ENCODE measurements at regions not wholly inside any gene's neighbourhood (a gene's known extent, or its start where the extent isn't known, plus 50 kb on each side); places are given as distances from the start of the nearest gene placed in this dataset.
A peak's percentile ranks its signal among the peaks of the same experiment; 100 is the strongest.

- TF ChIP-seq ZNF232 (CRISPR knock-in tag; IDR thresholded peaks at IDR 0.05) (no peak), HMGA2 (CRISPR knock-in tag; IDR thresholded peaks at IDR 0.05) (no peak), NFYB (CRISPR knock-in tag; conservative IDR thresholded peaks at IDR 0.05; ENCODE audit: low read depth) (no peak), SMAD3 (CRISPR knock-in tag; IDR thresholded peaks at IDR 0.05; ENCODE audit: borderline replicate concordance) (no peak), TEAD4 (CRISPR knock-in tag; IDR thresholded peaks at IDR 0.05) (no peak), KAT7 (CRISPR knock-in tag; IDR thresholded peaks at IDR 0.05; ENCODE audit: borderline replicate concordance) (no peak), FOXJ3 (CRISPR knock-in tag; IDR thresholded peaks at IDR 0.05; ENCODE audit: borderline replicate concordance) (no peak), ZNF671 (CRISPR knock-in tag; IDR thresholded peaks at IDR 0.05) (no peak), ZNF138 (CRISPR knock-in tag; conservative IDR thresholded peaks at IDR 0.05) (no peak), NR3C1 (CRISPR knock-in tag; conservative IDR thresholded peaks at IDR 0.05; ENCODE audit: low read depth) (no peak), CREB1 (CRISPR knock-in tag; IDR thresholded peaks at IDR 0.05) (no peak)
- TF ChIP-seq, protein P1, sequence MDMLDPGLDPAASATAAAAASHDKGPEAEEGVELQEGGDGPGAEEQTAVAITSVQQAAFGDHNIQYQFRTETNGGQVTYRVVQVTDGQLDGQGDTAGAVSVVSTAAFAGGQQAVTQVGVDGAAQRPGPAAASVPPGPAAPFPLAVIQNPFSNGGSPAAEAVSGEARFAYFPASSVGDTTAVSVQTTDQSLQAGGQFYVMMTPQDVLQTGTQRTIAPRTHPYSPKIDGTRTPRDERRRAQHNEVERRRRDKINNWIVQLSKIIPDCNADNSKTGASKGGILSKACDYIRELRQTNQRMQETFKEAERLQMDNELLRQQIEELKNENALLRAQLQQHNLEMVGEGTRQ (CRISPR knock-in tag; IDR thresholded peaks at IDR 0.05): no peak
- TF ChIP-seq, protein P2, sequence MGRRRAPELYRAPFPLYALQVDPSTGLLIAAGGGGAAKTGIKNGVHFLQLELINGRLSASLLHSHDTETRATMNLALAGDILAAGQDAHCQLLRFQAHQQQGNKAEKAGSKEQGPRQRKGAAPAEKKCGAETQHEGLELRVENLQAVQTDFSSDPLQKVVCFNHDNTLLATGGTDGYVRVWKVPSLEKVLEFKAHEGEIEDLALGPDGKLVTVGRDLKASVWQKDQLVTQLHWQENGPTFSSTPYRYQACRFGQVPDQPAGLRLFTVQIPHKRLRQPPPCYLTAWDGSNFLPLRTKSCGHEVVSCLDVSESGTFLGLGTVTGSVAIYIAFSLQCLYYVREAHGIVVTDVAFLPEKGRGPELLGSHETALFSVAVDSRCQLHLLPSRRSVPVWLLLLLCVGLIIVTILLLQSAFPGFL (CRISPR knock-in tag; IDR thresholded peaks at IDR 0.05; ENCODE audit: borderline replicate concordance): no peak
- TF ChIP-seq, protein P3, sequence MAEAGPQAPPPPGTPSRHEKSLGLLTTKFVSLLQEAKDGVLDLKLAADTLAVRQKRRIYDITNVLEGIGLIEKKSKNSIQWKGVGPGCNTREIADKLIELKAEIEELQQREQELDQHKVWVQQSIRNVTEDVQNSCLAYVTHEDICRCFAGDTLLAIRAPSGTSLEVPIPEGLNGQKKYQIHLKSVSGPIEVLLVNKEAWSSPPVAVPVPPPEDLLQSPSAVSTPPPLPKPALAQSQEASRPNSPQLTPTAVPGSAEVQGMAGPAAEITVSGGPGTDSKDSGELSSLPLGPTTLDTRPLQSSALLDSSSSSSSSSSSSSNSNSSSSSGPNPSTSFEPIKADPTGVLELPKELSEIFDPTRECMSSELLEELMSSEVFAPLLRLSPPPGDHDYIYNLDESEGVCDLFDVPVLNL (CRISPR knock-in tag; IDR thresholded peaks at IDR 0.05; ENCODE audit: borderline replicate concordance, low read depth): no peak
- CTCF ChIA-PET: no interaction called here
- H3K4me1 Mint-ChIP-seq: peaks cover 10% of the 10 kb centered on the region
- H3K27ac Mint-ChIP-seq: no peak overlapping the region
- no peak for ATAC-seq
- H3K27me3 Mint-ChIP-seq (ENCODE audit: low read depth): peaks cover 19% of the 10 kb centered on the region
- H3K9me3 Mint-ChIP-seq: no peaks in the 10 kb centered on the region; the same call in 1 of the 2 replicates
- no peaks in the 10 kb centered on the region for H3K36me3 Mint-ChIP-seq
- H3K4me3 Mint-ChIP-seq: no peak overlapping the region
- POLR2A ChIA-PET: no interaction called here
- no peak for DNase-seq (ENCODE audit: low spot score)
Measured at GRCh38 chr1:192104852-192105251, 53.4 kb upstream of the RGS18 start.

DNA sequence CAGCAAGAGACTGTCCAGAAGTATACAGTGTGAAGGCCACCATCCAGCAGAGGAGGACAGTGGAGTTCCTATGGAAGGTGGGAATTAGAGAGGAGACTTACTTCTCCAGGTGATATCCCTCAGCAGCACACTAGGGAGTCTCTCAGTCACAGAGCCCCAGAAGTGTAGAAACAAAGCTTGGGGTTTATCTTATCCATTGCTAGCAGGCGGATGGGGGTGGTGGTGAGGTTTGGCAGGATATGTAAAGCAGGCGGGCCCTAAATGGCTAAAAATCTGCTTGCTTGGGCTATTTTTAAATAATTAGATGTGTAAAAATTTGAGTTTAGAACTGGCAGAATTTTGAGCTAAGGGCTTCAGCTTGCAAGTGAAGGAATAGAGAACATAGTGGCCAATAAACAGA is 50.1 kb upstream of the RGS18 start:
- no peak overlapping the region for H3K27ac Mint-ChIP-seq
- ATAC-seq (peak; percentile 51), DNase-seq (ENCODE audit: low spot score) (no peak)
- H3K9me3 Mint-ChIP-seq: no peaks in the 10 kb centered on the region; the same call in 1 of the 2 replicates
- peaks cover 10% of the 10 kb centered on the region for H3K4me1 Mint-ChIP-seq
- H3K36me3 Mint-ChIP-seq: no peaks in the 10 kb centered on the region
- no peaks in the 10 kb centered on the region for H3K27me3 Mint-ChIP-seq (ENCODE audit: low read depth)
- H3K4me3 Mint-ChIP-seq: no peak overlapping the region
- CTCF ChIA-PET: no interaction called here
- POLR2A ChIA-PET: no interaction called here
- TF ChIP-seq, protein P4, sequence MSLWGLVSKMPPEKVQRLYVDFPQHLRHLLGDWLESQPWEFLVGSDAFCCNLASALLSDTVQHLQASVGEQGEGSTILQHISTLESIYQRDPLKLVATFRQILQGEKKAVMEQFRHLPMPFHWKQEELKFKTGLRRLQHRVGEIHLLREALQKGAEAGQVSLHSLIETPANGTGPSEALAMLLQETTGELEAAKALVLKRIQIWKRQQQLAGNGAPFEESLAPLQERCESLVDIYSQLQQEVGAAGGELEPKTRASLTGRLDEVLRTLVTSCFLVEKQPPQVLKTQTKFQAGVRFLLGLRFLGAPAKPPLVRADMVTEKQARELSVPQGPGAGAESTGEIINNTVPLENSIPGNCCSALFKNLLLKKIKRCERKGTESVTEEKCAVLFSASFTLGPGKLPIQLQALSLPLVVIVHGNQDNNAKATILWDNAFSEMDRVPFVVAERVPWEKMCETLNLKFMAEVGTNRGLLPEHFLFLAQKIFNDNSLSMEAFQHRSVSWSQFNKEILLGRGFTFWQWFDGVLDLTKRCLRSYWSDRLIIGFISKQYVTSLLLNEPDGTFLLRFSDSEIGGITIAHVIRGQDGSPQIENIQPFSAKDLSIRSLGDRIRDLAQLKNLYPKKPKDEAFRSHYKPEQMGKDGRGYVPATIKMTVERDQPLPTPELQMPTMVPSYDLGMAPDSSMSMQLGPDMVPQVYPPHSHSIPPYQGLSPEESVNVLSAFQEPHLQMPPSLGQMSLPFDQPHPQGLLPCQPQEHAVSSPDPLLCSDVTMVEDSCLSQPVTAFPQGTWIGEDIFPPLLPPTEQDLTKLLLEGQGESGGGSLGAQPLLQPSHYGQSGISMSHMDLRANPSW (CRISPR knock-in tag; conservative IDR thresholded peaks at IDR 0.05; ENCODE audit: low read depth): no peak
- TF ChIP-seq SOX15 (CRISPR knock-in tag; IDR thresholded peaks at IDR 0.05) (no peak), MLX (CRISPR knock-in tag; IDR thresholded peaks at IDR 0.05) (no peak), SP1 (CRISPR knock-in tag; conservative IDR thresholded peaks at IDR 0.05) (no peak), SMAD4 (CRISPR knock-in tag; IDR thresholded peaks at IDR 0.05) (no peak), OVOL2 (CRISPR knock-in tag; IDR thresholded peaks at IDR 0.05; ENCODE audit: borderline replicate concordance) (no peak), ZNF121 (CRISPR knock-in tag; IDR thresholded peaks at IDR 0.05) (no peak), GTF2I (CRISPR knock-in tag; conservative IDR thresholded peaks at IDR 0.05) (no peak), HMGA2 (CRISPR knock-in tag; IDR thresholded peaks at IDR 0.05) (no peak)
- TF ChIP-seq, protein P5, sequence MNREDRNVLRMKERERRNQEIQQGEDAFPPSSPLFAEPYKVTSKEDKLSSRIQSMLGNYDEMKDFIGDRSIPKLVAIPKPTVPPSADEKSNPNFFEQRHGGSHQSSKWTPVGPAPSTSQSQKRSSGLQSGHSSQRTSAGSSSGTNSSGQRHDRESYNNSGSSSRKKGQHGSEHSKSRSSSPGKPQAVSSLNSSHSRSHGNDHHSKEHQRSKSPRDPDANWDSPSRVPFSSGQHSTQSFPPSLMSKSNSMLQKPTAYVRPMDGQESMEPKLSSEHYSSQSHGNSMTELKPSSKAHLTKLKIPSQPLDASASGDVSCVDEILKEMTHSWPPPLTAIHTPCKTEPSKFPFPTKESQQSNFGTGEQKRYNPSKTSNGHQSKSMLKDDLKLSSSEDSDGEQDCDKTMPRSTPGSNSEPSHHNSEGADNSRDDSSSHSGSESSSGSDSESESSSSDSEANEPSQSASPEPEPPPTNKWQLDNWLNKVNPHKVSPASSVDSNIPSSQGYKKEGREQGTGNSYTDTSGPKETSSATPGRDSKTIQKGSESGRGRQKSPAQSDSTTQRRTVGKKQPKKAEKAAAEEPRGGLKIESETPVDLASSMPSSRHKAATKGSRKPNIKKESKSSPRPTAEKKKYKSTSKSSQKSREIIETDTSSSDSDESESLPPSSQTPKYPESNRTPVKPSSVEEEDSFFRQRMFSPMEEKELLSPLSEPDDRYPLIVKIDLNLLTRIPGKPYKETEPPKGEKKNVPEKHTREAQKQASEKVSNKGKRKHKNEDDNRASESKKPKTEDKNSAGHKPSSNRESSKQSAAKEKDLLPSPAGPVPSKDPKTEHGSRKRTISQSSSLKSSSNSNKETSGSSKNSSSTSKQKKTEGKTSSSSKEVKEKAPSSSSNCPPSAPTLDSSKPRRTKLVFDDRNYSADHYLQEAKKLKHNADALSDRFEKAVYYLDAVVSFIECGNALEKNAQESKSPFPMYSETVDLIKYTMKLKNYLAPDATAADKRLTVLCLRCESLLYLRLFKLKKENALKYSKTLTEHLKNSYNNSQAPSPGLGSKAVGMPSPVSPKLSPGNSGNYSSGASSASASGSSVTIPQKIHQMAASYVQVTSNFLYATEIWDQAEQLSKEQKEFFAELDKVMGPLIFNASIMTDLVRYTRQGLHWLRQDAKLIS (CRISPR knock-in tag; IDR thresholded peaks at IDR 0.05; ENCODE audit: borderline replicate concordance): no peak
- TF ChIP-seq, protein P6, sequence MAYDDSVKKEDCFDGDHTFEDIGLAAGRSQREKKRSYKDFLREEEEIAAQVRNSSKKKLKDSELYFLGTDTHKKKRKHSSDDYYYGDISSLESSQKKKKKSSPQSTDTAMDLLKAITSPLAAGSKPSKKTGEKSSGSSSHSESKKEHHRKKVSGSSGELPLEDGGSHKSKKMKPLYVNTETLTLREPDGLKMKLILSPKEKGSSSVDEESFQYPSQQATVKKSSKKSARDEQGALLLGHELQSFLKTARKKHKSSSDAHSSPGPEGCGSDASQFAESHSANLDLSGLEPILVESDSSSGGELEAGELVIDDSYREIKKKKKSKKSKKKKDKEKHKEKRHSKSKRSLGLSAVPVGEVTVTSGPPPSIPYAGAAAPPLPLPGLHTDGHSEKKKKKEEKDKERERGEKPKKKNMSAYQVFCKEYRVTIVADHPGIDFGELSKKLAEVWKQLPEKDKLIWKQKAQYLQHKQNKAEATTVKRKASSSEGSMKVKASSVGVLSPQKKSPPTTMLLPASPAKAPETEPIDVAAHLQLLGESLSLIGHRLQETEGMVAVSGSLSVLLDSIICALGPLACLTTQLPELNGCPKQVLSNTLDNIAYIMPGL (CRISPR knock-in tag; IDR thresholded peaks at IDR 0.05): no peak
